Fibroblast of lung (primary cell): ENCODE measurements at regions not wholly inside any gene's neighbourhood (a gene's known extent, or its start where the extent isn't known, plus 50 kb on each side); places are given as distances from the start of the nearest gene placed in this dataset.

Source experiments
- CTCF ChIP-seq, 2 donors: IDR thresholded peaks in 1 of 2; conservative IDR thresholded peaks in 1 of 2; 1 replicate in 1 of 2; 2 replicates in 1 of 2; pipeline ENCODE4 v1.5.1; 2011 to 2012; ENCODE audit warnings: low read length in 2 of 2, control low read depth in 1 of 2, inconsistent platforms in 1 of 2, low read depth in 1 of 2, mild to moderate bottlenecking in 1 of 2
- EZH2 ChIP-seq: IDR thresholded peaks from 2 replicates; pipeline ENCODE4 v1.5.1; 2012; ENCODE audit warnings: low read length, control low read depth, mild to moderate bottlenecking; ENCODE audit errors: missing control alignments

- TF ChIP-seq CTCF (conservative IDR thresholded peaks at IDR 0.05 in 1 of 2, IDR thresholded peaks at IDR 0.05 in 1 of 2; ENCODE audit: low read depth in 1 of 2, low read length in 2 of 2) (no peak), EZH2 (no peak)
These were observed 446.5 kb downstream of the EFNA5 start for GRCh38 chr5:107224272-107224671.
